Posterior cingulate gyrus (tissue), 11 donors: ENCODE measurements at regions not wholly inside any gene's neighbourhood (a gene's known extent, or its start where the extent isn't known, plus 50 kb on each side); places are given as distances from the start of the nearest gene placed in this dataset.

Experiments used
- DNase-seq, 10 donors: peaks; one replicate each; pipeline versions ENCODE4 v3.0.0 to v3.0.0-alpha.2; 2020 to 2021; ENCODE audit warnings: mixed read lengths in 3 of 10
- intact Hi-C: fragments of 100-400 bp; cut with DNase I; formaldehyde crosslinking; loops from one replicate; pipeline ENCODE4 v1.15.1; 2023

- intact Hi-C loops = no loop called here
- peak in 7 of 10 donors; percentile 22 to 94 (median 64) for DNase-seq
Measured at GRCh38 chr22:27462190-27462589, 339.4 kb downstream of the MN1 start.

GRCh38 chr22:27463121-27463660 is 338.4 kb downstream of the MN1 start:
- DNase-seq = peak in 2 of 10 donors; percentile 38 to 43

GRCh38 chr22:27466229-27466628 is 335.3 kb downstream of the MN1 start:
- intact Hi-C loops = no loop called here
- peak in 1 of 10 donors; percentile 31 for DNase-seq

More at GRCh38 chr22:27463121-27463660, 338.4 kb downstream of the MN1 start:
- intact Hi-C loops = no loop called here

GRCh38 chr22:27466778-27467438 is 334.6 kb downstream of the MN1 start:
- peak in 1 of 10 donors; percentile 51 for DNase-seq

DNA sequence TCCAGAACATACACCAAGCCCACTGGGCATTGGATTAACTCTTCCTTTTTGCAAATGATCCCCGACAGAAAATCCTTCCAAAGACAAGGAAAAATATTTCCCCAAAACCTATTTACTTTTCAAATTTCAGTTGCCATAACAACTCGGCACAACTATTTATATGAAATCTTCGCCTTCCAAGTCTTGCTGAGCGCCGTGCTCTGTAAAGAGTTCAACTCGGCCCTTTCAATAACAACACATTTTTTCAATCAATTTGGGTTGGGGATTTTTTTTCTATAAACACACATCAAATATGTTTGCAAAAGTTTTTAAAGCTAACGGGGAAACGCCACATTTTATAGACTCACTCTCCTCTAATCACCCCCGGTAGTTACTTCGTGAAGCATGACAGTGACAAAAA is 333.8 kb downstream of the MN1 start:
- peak in 1 of 10 donors; percentile 2 for DNase-seq
- intact Hi-C loops = no loop called here

More at GRCh38 chr22:27466778-27467438, 334.6 kb downstream of the MN1 start:
- intact Hi-C loops = no loop called here

- intact Hi-C loops = no loop called here
- no peak for DNase-seq
Measured at GRCh38 chr22:27468712-27469111, 332.8 kb downstream of the MN1 start.

DNA sequence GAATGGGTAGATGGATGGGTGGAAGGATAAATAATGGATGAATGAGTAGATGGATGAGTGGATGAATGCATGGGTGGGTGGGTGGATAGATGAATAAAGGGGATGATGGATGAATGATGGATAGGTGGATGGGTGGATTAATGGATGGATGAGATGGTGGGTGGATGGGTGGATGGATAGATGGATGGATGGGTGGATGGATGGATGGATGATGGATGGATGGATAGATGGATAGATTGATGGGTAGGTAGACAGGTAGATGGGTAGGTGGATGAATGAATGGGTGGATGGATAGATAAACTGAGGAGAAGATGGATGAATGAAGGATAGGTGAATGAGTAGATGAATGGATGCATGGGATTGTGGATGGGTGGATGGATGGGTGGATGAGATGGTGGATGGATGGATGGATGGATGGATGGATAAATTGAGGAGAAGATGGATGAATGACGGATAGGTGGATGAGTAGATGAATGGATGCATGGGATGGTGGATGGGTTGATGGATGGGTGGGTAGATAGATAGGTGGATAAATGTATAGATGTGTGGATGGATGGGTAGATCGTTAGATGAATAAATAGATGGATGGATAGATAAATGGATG is 331.3 kb downstream of the MN1 start:
- intact Hi-C loops = no loop called here
- DNase-seq = no peak

- intact Hi-C loops = no loop called here
Measured at GRCh38 chr22:27472975-27473374, 328.6 kb downstream of the MN1 start.

GRCh38 chr22:27473533-27473932 is 328.0 kb downstream of the MN1 start:
- intact Hi-C loops = no loop called here
- DNase-seq = peak in 1 of 10 donors; percentile 4

More at GRCh38 chr22:27472975-27473374, 328.6 kb downstream of the MN1 start:
- no peak for DNase-seq

- peak in 1 of 10 donors; percentile 63 for DNase-seq
- intact Hi-C loops = no loop called here
Measured at GRCh38 chr22:27474112-27474571, 327.4 kb downstream of the MN1 start.

- intact Hi-C loops = no loop called here
- peak in 1 of 10 donors; percentile 55 for DNase-seq
Measured at GRCh38 chr22:27474711-27475547, 326.6 kb downstream of the MN1 start.

DNA sequence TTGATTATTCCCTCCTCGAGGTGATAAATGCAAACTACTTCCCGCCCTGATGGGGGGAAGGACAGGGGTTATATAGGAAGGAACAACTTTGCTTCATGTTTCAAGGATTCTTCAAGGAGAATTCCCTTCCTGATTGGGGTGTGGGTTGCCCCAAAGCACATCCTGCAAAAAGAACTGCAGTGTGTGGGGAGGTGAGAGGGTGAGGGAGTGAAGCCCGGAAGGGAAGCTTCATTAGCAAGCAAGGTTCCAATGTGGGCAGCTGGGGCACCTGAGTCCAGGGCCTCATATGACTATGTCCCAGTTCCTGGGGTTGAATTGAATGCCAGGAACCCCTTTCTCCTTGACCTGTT is 326.0 kb downstream of the MN1 start:
- intact Hi-C loops = no loop called here
- peak in 1 of 10 donors; percentile 35 for DNase-seq

DNA sequence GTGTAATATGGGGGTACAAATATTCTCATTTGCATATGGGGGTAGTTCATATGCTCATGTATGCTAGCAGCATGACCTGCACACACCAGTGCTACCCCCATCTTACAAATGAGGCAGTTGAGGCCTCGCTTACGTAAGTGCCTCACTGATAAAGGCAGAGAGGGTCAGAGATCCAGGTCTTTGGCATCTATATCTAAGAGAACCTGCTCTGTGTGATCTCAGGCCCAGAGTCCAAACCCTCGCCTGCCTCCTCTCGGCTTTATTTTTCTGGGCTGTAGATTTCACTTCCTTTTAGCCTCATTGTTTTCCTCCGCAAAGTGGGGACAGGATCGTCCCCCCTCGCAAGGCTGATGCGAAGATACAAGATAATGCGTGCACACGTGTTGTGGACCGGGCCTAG is 325.2 kb downstream of the MN1 start:
- no peak for DNase-seq
- intact Hi-C loops = no loop called here

DNA sequence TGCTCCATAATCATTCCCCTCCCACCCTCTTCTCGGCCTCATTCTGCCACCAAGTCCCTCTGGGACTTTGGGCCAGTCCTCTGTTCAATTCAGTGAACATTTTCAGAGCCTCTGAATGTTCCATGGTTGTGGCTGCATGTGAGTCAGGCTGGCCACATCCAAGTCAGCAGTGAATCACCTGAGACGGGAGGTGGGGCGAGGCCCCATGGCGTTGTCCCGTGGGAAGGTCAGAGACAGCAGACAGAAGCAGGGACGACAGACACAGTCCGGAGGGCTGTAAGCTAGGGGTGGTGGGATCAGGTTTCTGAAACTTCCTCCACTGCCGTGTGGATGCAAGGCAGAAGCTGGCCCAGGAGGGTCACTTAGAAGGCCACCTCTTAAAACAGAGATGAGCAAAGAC is 324.8 kb downstream of the MN1 start:
- peak in 1 of 10 donors; percentile 73 for DNase-seq
- intact Hi-C loops = no loop called here

DNA sequence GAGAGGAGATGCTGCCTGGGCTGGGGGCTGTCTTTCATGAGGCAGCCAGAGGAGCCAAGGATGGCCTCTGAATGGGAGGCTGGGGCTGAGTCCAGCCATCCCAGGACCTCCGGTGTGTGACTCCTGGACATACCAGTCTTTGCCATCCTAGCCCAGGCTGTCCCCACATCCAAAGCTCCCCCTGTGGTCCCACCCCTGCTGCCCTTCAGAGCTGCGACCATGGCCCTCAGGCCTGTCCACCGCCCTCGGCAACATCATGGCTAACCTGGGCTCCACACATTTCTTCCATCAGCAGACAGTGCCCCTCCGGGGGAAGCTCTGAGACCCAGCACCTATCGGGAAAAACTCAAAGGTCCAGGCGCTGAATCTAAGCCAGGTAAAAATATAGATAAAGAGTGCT is 324.4 kb downstream of the MN1 start:
- intact Hi-C loops = no loop called here
- DNase-seq = peak in 1 of 10 donors; percentile 61

GRCh38 chr22:27480487-27480886 is 321.1 kb downstream of the MN1 start:
- intact Hi-C loops = no loop called here
- DNase-seq = peak in 7 of 10 donors; percentile 17 to 91 (median 41)

GRCh38 chr22:27482402-27482801 is 319.2 kb downstream of the MN1 start:
- peak in 1 of 10 donors; percentile 46 for DNase-seq
- intact Hi-C loops = no loop called here

DNA sequence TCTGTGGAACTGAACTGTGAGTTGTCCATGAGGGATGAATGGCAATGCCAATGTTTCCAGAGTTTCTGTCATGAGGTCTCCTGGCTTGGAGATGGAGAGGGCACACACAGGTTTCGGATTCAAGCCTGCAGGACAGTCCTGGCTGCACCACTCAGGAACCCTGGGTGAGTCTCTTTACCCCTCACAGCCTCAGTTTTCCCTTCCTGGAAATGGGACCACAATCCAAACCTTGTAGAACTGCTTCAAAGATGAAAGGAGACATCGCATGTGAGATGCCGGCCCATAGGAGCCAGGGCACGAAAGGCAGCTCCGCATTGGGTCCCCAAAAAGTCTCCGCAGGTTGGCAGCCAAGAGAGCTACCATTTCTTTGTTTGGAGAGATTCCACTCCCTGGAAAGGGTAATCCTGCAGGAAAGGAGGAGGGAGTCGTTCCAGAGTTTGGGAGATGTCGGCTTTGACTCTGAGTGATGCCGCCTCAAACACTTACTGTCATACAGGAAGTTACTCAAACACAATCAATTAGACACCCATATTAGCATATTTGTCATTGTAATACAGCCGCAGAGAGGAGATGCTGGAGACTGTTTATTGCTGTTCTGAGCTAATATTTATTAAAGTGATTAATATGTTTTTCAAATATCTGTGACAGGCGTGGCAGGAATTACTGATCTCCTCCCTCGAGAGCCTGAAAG is 318.3 kb downstream of the MN1 start:
- intact Hi-C loops = no loop called here
- no peak for DNase-seq

DNA sequence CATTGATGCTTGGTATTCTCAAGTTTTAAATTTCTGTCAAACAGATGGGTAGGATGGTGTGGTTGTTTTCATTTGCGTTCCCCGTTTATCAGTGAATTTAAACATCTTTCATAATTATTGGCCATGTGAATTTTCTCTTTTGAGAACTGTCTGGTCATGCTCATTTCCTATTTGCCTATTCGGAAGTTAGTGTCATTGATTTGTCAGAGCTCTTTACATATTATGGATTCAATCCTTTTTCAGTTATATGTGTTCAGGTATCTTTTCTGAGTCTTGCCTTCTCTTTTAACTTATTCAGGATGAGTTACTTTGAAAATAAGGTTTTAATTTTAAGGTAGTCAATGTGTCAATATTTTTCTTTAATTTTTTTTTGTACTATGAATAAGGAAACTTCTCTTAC is 315.7 kb downstream of the MN1 start:
- intact Hi-C loops = no loop called here
- DNase-seq = no peak
